ENCODE measurements at regions not wholly inside any gene's neighbourhood (a gene's known extent, or its start where the extent isn't known, plus 50 kb on each side); places are given as distances from the start of the nearest gene placed in this dataset.
"Not testable (repeated sequence)": the region's sequence is repeated elsewhere in the genome, so short reads cannot be mapped to it uniquely, and the experiment has no call there.

DNA sequence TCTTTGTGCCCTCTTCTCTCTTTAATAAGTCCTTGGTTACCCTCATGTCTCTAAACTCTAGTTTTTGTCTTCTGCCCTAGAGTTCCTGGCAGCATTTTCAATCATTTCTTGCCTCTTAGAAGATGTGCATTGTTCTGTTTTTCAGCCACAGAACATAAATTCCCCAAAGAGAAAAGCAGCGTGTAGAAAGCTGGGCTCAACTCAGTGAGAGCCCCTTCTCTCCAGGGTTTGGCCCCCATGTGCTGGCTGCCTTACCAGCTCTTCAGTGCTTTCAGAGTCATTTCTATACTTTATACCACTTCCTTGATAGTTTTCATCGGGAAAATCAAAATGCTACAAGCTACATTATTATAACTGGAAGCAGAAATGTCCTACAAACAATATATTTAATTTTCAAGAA is 369.1 kb upstream of the GRM7 start:
- no peak overlapping the region for H3K27ac ChIP-seq
- H3K36me3 ChIP-seq, result no peaks in the 10 kb centered on the region
- no peak overlapping the region for H3K4me3 ChIP-seq
- no peaks in the 10 kb centered on the region for H3K27me3 ChIP-seq
- no peaks in the 10 kb centered on the region for H3K4me1 ChIP-seq
- no peak for ATAC-seq (ENCODE audit: low FRiP score in 2 of 2)
- H3K9me3 ChIP-seq, result no peaks in the 10 kb centered on the region
- no peak for TF ChIP-seq POLR2AphosphoS5 (IDR thresholded peaks at IDR 0.05)
- TF ChIP-seq EP300 (IDR thresholded peaks at IDR 0.05), result no peak
- TF ChIP-seq POLR2A (IDR thresholded peaks at IDR 0.05), result no peak
- TF ChIP-seq, protein P1, sequence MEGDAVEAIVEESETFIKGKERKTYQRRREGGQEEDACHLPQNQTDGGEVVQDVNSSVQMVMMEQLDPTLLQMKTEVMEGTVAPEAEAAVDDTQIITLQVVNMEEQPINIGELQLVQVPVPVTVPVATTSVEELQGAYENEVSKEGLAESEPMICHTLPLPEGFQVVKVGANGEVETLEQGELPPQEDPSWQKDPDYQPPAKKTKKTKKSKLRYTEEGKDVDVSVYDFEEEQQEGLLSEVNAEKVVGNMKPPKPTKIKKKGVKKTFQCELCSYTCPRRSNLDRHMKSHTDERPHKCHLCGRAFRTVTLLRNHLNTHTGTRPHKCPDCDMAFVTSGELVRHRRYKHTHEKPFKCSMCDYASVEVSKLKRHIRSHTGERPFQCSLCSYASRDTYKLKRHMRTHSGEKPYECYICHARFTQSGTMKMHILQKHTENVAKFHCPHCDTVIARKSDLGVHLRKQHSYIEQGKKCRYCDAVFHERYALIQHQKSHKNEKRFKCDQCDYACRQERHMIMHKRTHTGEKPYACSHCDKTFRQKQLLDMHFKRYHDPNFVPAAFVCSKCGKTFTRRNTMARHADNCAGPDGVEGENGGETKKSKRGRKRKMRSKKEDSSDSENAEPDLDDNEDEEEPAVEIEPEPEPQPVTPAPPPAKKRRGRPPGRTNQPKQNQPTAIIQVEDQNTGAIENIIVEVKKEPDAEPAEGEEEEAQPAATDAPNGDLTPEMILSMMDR (IDR thresholded peaks at IDR 0.05), result no peak
- DNase-seq, result no peak
- WGBS, 2 donors, result 90 to 95% methylated on average over 2 of the region's 2 CpGs

DNA sequence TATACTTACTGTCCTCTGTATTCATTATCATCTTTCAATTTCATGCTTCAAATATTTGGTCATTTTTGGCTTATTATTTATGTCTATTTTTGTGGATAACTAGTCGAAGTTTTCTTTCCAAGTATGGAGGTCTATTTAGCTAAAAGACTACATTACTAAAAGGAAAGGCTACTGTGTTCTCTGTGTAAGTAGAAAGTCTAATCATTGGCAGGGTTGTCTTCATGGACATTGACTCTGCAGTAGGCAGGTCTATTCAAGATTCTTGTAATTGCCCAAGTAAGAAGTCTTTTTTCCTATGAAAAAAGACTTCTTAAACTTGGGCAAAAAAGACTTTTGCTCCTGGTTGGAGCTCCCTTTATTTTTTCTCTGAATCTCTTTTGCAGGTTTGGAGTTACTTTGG is 368.6 kb upstream of the GRM7 start:
- Histone ChIP-seq H3K36me3 (no peaks in the 10 kb centered on the region), H3K4me3 (no peak overlapping the region), H3K9me3 (no peaks in the 10 kb centered on the region), H3K4me1 (no peaks in the 10 kb centered on the region), H3K27ac (no peak overlapping the region), H3K27me3 (no peaks in the 10 kb centered on the region)
- no peak for TF ChIP-seq POLR2A (IDR thresholded peaks at IDR 0.05)
- no peak for TF ChIP-seq EP300 (IDR thresholded peaks at IDR 0.05)
- TF ChIP-seq POLR2AphosphoS5 (IDR thresholded peaks at IDR 0.05), result no peak
- TF ChIP-seq, protein P1 (IDR thresholded peaks at IDR 0.05), result no peak
- DNase-seq (no peak), ATAC-seq (ENCODE audit: low FRiP score in 2 of 2) (no peak)
- WGBS, 2 donors, result 64 to 74% methylated on average over 1 of the region's 1 CpG

DNA sequence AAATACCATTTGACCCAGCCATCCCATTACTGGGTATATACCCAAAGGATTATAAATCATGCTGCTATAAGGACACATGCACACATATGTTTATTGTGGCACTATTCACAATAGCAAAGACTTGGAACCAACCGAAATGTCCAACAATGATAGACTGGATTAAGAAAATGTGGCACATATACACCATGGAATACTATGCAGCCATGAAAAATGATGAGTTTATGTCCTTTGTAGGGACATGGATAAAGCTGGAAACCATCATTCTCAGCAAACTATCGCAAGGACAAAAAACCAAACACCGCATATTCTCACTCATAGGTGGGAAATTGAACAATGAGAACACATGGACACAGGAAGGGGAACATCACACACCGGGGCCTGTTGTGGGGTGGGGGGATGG is 362.0 kb upstream of the GRM7 start:
- H3K27me3 ChIP-seq; H3K9me3 ChIP-seq; H3K36me3 ChIP-seq; H3K27ac ChIP-seq; H3K4me3 ChIP-seq; ATAC-seq (ENCODE audit: low FRiP score in 2 of 2); DNase-seq; H3K4me1 ChIP-seq: not testable (repeated sequence)
- WGBS, 2 donors, result 91 to 94% methylated on average over 4 of the region's 4 CpGs

DNA sequence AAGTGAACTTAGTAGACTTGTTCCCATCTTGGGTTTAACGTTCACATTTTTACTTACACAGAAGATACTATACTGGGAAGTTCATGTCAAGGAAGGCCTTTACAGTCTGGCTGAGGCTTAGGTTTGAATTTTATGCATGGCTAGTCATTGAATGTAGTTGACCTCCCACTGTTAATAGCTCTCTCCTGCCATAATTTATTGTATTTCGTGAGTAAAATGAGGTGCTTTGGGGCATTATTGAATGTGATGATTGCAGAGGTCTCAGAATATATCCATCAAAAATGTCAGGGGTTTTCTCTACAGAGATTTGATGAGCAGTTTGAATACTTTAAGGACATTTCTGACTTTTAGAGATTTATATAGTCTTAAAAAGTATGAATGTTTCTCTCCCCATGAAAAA is 356.6 kb upstream of the GRM7 start:
- DNase-seq (no peak), ATAC-seq (ENCODE audit: low FRiP score in 2 of 2) (no peak)
- WGBS, 2 donors, result 69 to 76% methylated on average over 2 of the region's 2 CpGs
- H3K36me3 ChIP-seq, result no peaks in the 10 kb centered on the region
- H3K9me3 ChIP-seq, result no peaks in the 10 kb centered on the region
- no peaks in the 10 kb centered on the region for H3K27me3 ChIP-seq
- no peak overlapping the region for H3K4me3 ChIP-seq
- no peak overlapping the region for H3K27ac ChIP-seq
- no peaks in the 10 kb centered on the region for H3K4me1 ChIP-seq
- TF ChIP-seq POLR2AphosphoS5 (IDR thresholded peaks at IDR 0.05) (no peak), EP300 (IDR thresholded peaks at IDR 0.05) (no peak), POLR2A (IDR thresholded peaks at IDR 0.05) (no peak)
- TF ChIP-seq, protein P1 (IDR thresholded peaks at IDR 0.05), result no peak

DNA sequence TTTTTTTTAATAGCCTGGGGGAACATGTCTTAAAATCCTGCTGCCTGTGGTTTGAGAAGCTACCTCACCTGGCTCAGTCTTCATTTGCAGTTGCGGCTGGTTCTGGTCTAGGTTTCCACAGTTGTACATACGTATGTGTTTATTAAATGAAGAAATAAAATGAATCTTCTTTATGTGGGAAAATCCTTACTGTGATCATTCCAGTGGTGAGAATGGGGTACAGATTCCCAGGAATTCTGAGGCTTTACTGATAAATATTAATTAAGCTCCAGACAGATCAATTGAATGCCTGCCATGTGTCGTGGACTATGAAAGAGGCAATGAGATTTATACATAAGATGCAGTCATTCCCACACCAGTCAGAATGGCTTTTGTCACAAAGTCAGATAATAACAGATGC is 356.1 kb upstream of the GRM7 start:
- 90 to 92% methylated on average over 3 of the region's 3 CpGs for WGBS, 2 donors
- no peak for DNase-seq
- Histone ChIP-seq H3K27ac (no peak overlapping the region), H3K36me3 (no peaks in the 10 kb centered on the region), H3K4me3 (no peak overlapping the region), H3K4me1 (no peaks in the 10 kb centered on the region), H3K9me3 (no peaks in the 10 kb centered on the region), H3K27me3 (no peaks in the 10 kb centered on the region)
- no peak for TF ChIP-seq EP300 (IDR thresholded peaks at IDR 0.05)
- TF ChIP-seq, protein P1 (IDR thresholded peaks at IDR 0.05), result no peak
- TF ChIP-seq POLR2AphosphoS5 (IDR thresholded peaks at IDR 0.05), result no peak
- TF ChIP-seq POLR2A (IDR thresholded peaks at IDR 0.05), result no peak
- no peak for ATAC-seq (ENCODE audit: low FRiP score in 2 of 2)
